ENCODE measurements at regions not wholly inside any gene's neighbourhood (a gene's known extent, or its start where the extent isn't known, plus 50 kb on each side); places are given as distances from the start of the nearest gene placed in this dataset.

- Histone ChIP-seq H3K4me2 (ENCODE audit: unreplicated experiment) (no peak overlapping the region), H3K27ac (no peak overlapping the region), H3K4me1 (ENCODE audit: insufficient read depth) (peaks cover 10% of the 10 kb centered on the region), H3K9ac (no peak overlapping the region), H3K27me3 (replicated peaks; ENCODE audit: insufficient read depth) (no peaks in the 10 kb centered on the region), H3K9me2 (ENCODE audit: insufficient read depth) (no peaks in the 10 kb centered on the region), H3K36me3 (ENCODE audit: low read depth) (no peaks in the 10 kb centered on the region), H3K9me3 (ENCODE audit: low read depth) (no peaks in the 10 kb centered on the region), H3K4me3 (no peak overlapping the region), H2AFZ (no peak overlapping the region), H3K79me2 (ENCODE audit: insufficient read depth) (no peaks in the 10 kb centered on the region), H3F3A (ENCODE audit: insufficient read depth) (peaks cover 10% of the 10 kb centered on the region), H4K20me1 (ENCODE audit: insufficient read depth) (no peaks in the 10 kb centered on the region)
- in situ Hi-C loops (cut with MboI), result loop anchor here (25.0 kb wide), 1 partner anchor 387 kb away; no protein-coding TSS in a partner anchor
- WGBS, 2 experiments (ENCODE audit: low coverage in 1 of 2, low lambda C conversion rate in 2 of 2, missing lambda C conversion rate in 2 of 2), result 92 to 93% methylated on average over 5 of the region's 5 CpGs
- TF ChIP-seq EZH2 (IDR thresholded peaks at IDR 0.05; ENCODE audit: insufficient read depth, poor library complexity, severe bottlenecking) (no peak), EZH2phosphoT487 (IDR thresholded peaks at IDR 0.05; ENCODE audit: insufficient read depth, low read depth) (no peak)
- DNase-seq, result no peak
These were observed 160.2 kb upstream of the RASGRP1 start for GRCh38 chr15:38724827-38725226.

DNA sequence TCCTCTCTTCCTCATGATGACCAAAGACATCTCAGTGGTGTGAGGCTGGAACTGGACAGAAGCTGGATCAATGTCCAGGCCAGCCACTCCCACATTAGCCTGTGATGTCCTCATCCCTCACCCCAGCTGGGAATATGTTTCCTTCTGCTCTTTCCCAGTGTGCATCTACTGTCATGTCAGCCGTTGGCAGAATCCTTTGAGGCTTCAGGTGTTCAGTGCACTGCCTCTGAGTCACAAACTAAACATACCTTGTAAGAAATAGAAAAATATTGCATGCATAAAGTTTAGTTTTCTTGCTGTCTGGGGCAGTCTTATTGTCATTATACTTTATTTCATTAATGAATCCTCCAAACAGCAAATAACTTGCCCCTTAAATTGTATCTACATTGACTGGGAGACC, 161.6 kb upstream of the RASGRP1 start:
- Histone ChIP-seq H3K9me3 (ENCODE audit: low read depth) (no peaks in the 10 kb centered on the region), H3K79me2 (ENCODE audit: insufficient read depth) (no peaks in the 10 kb centered on the region), H4K20me1 (ENCODE audit: insufficient read depth) (no peaks in the 10 kb centered on the region), H3F3A (ENCODE audit: insufficient read depth) (peaks cover 4% of the 10 kb centered on the region; the same call in 1 of the 2 replicates), H3K27me3 (replicated peaks; ENCODE audit: insufficient read depth) (no peaks in the 10 kb centered on the region), H3K4me3 (no peak overlapping the region), H3K9me2 (ENCODE audit: insufficient read depth) (no peaks in the 10 kb centered on the region), H3K4me1 (ENCODE audit: insufficient read depth) (peaks cover 4% of the 10 kb centered on the region), H2AFZ (no peak overlapping the region), H3K9ac (no peak overlapping the region), H3K4me2 (ENCODE audit: unreplicated experiment) (no peak overlapping the region), H3K36me3 (ENCODE audit: low read depth) (no peaks in the 10 kb centered on the region), H3K27ac (no peak overlapping the region)
- no peak for DNase-seq
- in situ Hi-C loops (cut with MboI), result no loop called here
- WGBS, 2 experiments (ENCODE audit: low coverage in 1 of 2, low lambda C conversion rate in 2 of 2, missing lambda C conversion rate in 2 of 2), result 32 to 52% methylated on average over 1 of the region's 1 CpG
- TF ChIP-seq EZH2phosphoT487 (IDR thresholded peaks at IDR 0.05; ENCODE audit: insufficient read depth, low read depth) (no peak), EZH2 (IDR thresholded peaks at IDR 0.05; ENCODE audit: insufficient read depth, poor library complexity, severe bottlenecking) (no peak)

GRCh38 chr15:38733331-38733730, 168.7 kb upstream of the RASGRP1 start:
- Histone ChIP-seq H3K36me3 (ENCODE audit: low read depth) (no peaks in the 10 kb centered on the region), H3K27me3 (replicated peaks; ENCODE audit: insufficient read depth) (no peaks in the 10 kb centered on the region), H3K4me1 (ENCODE audit: insufficient read depth) (no peaks in the 10 kb centered on the region), H3K79me2 (ENCODE audit: insufficient read depth) (no peaks in the 10 kb centered on the region), H3K9me3 (ENCODE audit: low read depth) (no peaks in the 10 kb centered on the region), H3K4me2 (ENCODE audit: unreplicated experiment) (no peak overlapping the region), H4K20me1 (ENCODE audit: insufficient read depth) (no peaks in the 10 kb centered on the region), H3F3A (ENCODE audit: insufficient read depth) (no peaks in the 10 kb centered on the region), H3K27ac (no peak overlapping the region), H3K9ac (no peak overlapping the region), H2AFZ (no peak overlapping the region), H3K4me3 (no peak overlapping the region), H3K9me2 (ENCODE audit: insufficient read depth) (no peaks in the 10 kb centered on the region; the same call in 1 of the 2 replicates)
- in situ Hi-C loops (cut with MboI), result no loop called here
- DNase-seq, result no peak
- TF ChIP-seq EZH2phosphoT487 (IDR thresholded peaks at IDR 0.05; ENCODE audit: insufficient read depth, low read depth) (no peak), EZH2 (IDR thresholded peaks at IDR 0.05; ENCODE audit: insufficient read depth, poor library complexity, severe bottlenecking) (no peak)

- WGBS, 2 experiments (ENCODE audit: low coverage in 1 of 2, low lambda C conversion rate in 2 of 2, missing lambda C conversion rate in 2 of 2), result 88% methylated on average over 5 of the region's 5 CpGs
- DNase-seq, result no peak
- Histone ChIP-seq H3K36me3 (ENCODE audit: low read depth) (no peaks in the 10 kb centered on the region), H3K9me3 (ENCODE audit: low read depth) (no peaks in the 10 kb centered on the region), H3K27ac (no peak overlapping the region), H3K4me2 (ENCODE audit: unreplicated experiment) (no peak overlapping the region), H3K4me1 (ENCODE audit: insufficient read depth) (peaks cover 10% of the 10 kb centered on the region), H2AFZ (no peak overlapping the region), H3K4me3 (no peak overlapping the region), H3K9ac (no peak overlapping the region), H3K79me2 (ENCODE audit: insufficient read depth) (no peaks in the 10 kb centered on the region), H3K27me3 (replicated peaks; ENCODE audit: insufficient read depth) (no peaks in the 10 kb centered on the region), H3K9me2 (ENCODE audit: insufficient read depth) (no peaks in the 10 kb centered on the region; the same call in 1 of the 2 replicates), H4K20me1 (ENCODE audit: insufficient read depth) (no peaks in the 10 kb centered on the region), H3F3A (ENCODE audit: insufficient read depth) (peaks cover 10% of the 10 kb centered on the region)
- TF ChIP-seq EZH2phosphoT487 (IDR thresholded peaks at IDR 0.05; ENCODE audit: insufficient read depth, low read depth) (no peak), EZH2 (IDR thresholded peaks at IDR 0.05; ENCODE audit: insufficient read depth, poor library complexity, severe bottlenecking) (no peak)
- in situ Hi-C loops (cut with MboI), result no loop called here
These were observed 175.6 kb upstream of the RASGRP1 start for GRCh38 chr15:38740206-38740605.

- H4K20me1 ChIP-seq (ENCODE audit: insufficient read depth), result no peaks in the 10 kb centered on the region
- no peaks in the 10 kb centered on the region for H3K9me3 ChIP-seq (ENCODE audit: low read depth)
- no peak overlapping the region for H3K9ac ChIP-seq
- no peak overlapping the region for H3K4me2 ChIP-seq (ENCODE audit: unreplicated experiment)
- TF ChIP-seq EZH2 (IDR thresholded peaks at IDR 0.05; ENCODE audit: insufficient read depth, poor library complexity, severe bottlenecking), result no peak
- no peak for TF ChIP-seq EZH2phosphoT487 (IDR thresholded peaks at IDR 0.05; ENCODE audit: insufficient read depth, low read depth)
- H2AFZ ChIP-seq, result no peak overlapping the region
- H3K27me3 ChIP-seq (replicated peaks; ENCODE audit: insufficient read depth), result no peaks in the 10 kb centered on the region
- no peak overlapping the region for H3K4me3 ChIP-seq
- no peak overlapping the region for H3K27ac ChIP-seq
- H3K9me2 ChIP-seq (ENCODE audit: insufficient read depth), result no peaks in the 10 kb centered on the region; the same call in 1 of the 2 replicates
- H3K4me1 ChIP-seq (ENCODE audit: insufficient read depth), result peaks cover 29% of the 10 kb centered on the region
- DNase-seq, result no peak
- in situ Hi-C loops (cut with MboI), result no loop called here
- peaks cover 29% of the 10 kb centered on the region for H3F3A ChIP-seq (ENCODE audit: insufficient read depth)
- no peaks in the 10 kb centered on the region for H3K36me3 ChIP-seq (ENCODE audit: low read depth)
- H3K79me2 ChIP-seq (ENCODE audit: insufficient read depth), result no peaks in the 10 kb centered on the region
- 88 to 91% methylated on average over 3 of the region's 3 CpGs for WGBS, 2 experiments (ENCODE audit: low coverage in 1 of 2, low lambda C conversion rate in 2 of 2, missing lambda C conversion rate in 2 of 2)
These were observed 178.5 kb upstream of the RASGRP1 start for GRCh38 chr15:38743147-38743546.
